Ectodermal cell (in vitro differentiated cells): ENCODE measurements at regions not wholly inside any gene's neighbourhood (a gene's known extent, or its start where the extent isn't known, plus 50 kb on each side); places are given as distances from the start of the nearest gene placed in this dataset.

Source experiments
- H3K27ac ChIP-seq: 2 replicates; pipeline ENCODE4 v1.7.0; 2013; ENCODE audit warnings: mild to moderate bottlenecking, low read depth, low read length; ENCODE audit not compliant: insufficient read depth, poor library complexity, severe bottlenecking
- H3K27me3 ChIP-seq: 2 replicates; pipeline ENCODE4 v1.7.0; 2013; ENCODE audit warnings: mild to moderate bottlenecking, low read length; ENCODE audit not compliant: insufficient read depth, control insufficient read depth, poor library complexity, severe bottlenecking
- H3K36me3 ChIP-seq: one replicate; pipeline ENCODE4 v1.7.0; 2013; ENCODE audit warnings: low read length; ENCODE audit not compliant: control insufficient read depth, insufficient read depth
- H3K4me1 ChIP-seq: one replicate; pipeline ENCODE4 v1.7.0; 2013; ENCODE audit warnings: low read length; ENCODE audit not compliant: control insufficient read depth, insufficient read depth
- H3K4me3 ChIP-seq: 2 replicates; pipeline ENCODE4 v1.7.0; 2013; ENCODE audit warnings: low read depth, low read length, control low read depth; ENCODE audit not compliant: insufficient read depth
- H3K9me3 ChIP-seq: 2 replicates; pipeline ENCODE4 v1.7.0; 2013; ENCODE audit warnings: mild to moderate bottlenecking, low read length, moderate library complexity; ENCODE audit not compliant: control insufficient read depth
- WGBS, 2 experiments: methylation state at CpG; one replicate each; pipeline ENCODE4 v1.1.7; 2013; ENCODE audit warnings: missing lambda C conversion rate in 2 of 2; 5-methylcytosine and 5-hydroxymethylcytosine counted together

GRCh38 chr10:120960725-120961124 lies 109.6 kb downstream of the WDR11 start:
- Histone ChIP-seq H3K36me3 (no peaks in the 10 kb centered on the region), H3K27me3 (no peaks in the 10 kb centered on the region)
- WGBS, 2 experiments: 96 to 97% methylated on average over 7 of the region's 7 CpGs

DNA sequence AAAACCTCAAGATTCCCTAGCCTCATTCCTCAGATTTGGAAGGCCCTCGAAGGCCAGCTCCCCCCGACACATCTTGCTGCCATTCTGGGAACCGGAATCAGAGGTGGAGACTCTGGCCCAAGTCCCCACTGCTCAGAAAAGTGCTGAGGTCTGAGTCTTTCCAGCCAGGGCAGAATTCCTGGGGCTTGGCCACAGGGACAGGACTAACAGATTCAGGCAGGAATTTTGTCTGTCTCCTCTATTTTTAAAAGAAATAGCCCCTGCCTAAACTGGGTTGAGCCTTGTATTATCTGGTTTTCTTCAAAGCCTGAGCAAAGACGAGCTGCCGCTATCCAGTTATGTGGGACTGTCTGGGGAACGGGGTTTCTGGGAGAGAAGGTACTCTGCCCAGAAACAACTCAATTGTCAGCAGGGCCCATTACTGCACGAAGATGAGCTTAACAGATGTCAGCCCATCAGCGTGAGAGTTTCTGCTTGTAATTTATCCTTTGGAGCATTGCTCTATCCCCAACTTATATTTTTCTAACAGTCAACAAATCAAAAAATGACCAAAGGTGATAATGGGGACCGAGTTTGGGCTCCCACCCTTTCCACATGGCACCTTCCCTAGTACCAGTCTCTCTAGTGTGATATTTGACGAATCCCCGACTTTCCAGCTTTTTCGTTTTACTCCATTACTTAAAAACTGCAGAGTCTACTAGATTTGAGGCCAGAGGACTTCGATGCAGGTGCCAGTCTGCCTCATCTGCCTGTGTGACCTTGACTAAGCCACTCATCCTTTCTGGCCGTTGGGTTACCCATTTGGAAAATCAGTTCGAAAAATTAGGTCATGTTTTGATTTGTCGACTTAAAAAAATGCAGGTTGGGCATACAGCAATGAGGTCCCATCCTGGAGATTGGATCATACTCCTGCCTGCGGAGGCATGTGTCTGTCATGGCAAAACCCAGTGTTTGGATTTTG lies 110.9 kb downstream of the WDR11 start:
- WGBS, 2 experiments: 91 to 93% methylated on average over 17 of the region's 17 CpGs
- no peak overlapping the region for H3K4me3 ChIP-seq
- H3K9me3 ChIP-seq: no peaks in the 10 kb centered on the region
- no peaks in the 10 kb centered on the region for H3K27me3 ChIP-seq
- H3K36me3 ChIP-seq: no peaks in the 10 kb centered on the region
- H3K27ac ChIP-seq: no peak overlapping the region
- H3K4me1 ChIP-seq: peaks cover 34% of the 10 kb centered on the region

More at GRCh38 chr10:120960725-120961124, 109.6 kb downstream of the WDR11 start:
- H3K4me1 ChIP-seq: peaks cover 26% of the 10 kb centered on the region
- no peaks in the 10 kb centered on the region for H3K9me3 ChIP-seq
- H3K27ac ChIP-seq: no peak overlapping the region
- H3K4me3 ChIP-seq: no peak overlapping the region

GRCh38 chr10:120962756-120963593 lies 111.8 kb downstream of the WDR11 start:
- H3K27ac ChIP-seq: no peak overlapping the region
- H3K36me3 ChIP-seq: no peaks in the 10 kb centered on the region
- H3K9me3 ChIP-seq: no peaks in the 10 kb centered on the region
- no peak overlapping the region for H3K4me3 ChIP-seq
- H3K4me1 ChIP-seq: peaks cover 34% of the 10 kb centered on the region
- WGBS, 2 experiments: 52 to 62% methylated on average over 23 of the region's 23 CpGs
- no peaks in the 10 kb centered on the region for H3K27me3 ChIP-seq

DNA sequence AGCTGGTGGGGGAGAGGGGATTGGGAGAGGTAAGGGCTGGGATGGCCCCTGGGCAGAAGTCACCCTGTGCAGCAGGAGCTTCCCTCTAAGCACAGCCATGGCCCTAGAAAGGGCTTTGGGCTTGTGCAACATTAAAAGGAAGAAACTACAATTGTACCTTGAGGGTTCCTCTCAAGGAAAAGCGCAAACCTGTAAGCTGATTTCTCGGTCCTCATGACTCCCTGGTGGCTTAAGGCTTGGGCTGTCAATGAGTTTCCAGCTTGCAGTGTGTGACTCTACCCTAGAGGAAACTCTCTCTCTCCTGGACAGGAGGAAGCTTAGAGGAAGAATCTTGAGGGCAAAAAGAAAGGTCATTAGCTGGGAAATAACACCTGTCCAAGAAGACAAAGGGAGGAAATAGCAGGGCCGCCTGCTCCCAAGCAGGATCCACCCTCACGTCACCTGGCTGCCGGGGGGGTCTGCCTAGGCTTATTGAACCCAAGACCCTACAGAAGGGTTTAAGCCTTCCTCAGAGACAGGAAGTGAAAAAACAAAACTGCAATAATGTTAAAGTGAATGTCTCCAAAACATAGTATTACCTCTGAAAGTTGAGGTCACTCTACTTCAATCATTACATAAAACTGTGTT lies 112.5 kb downstream of the WDR11 start:
- Histone ChIP-seq H3K4me1 (peaks cover 34% of the 10 kb centered on the region), H3K27ac (no peak overlapping the region), H3K9me3 (no peaks in the 10 kb centered on the region), H3K4me3 (no peak overlapping the region), H3K27me3 (no peaks in the 10 kb centered on the region), H3K36me3 (no peaks in the 10 kb centered on the region)
- WGBS, 2 experiments: 87 to 90% methylated on average over 5 of the region's 5 CpGs

GRCh38 chr10:120966657-120967045 lies 115.5 kb downstream of the WDR11 start:
- 87 to 89% methylated on average over 6 of the region's 6 CpGs for WGBS, 2 experiments
- H3K27ac ChIP-seq: no peak overlapping the region

GRCh38 chr10:120969219-120969645 lies 118.1 kb downstream of the WDR11 start:
- Histone ChIP-seq H3K27me3 (no peaks in the 10 kb centered on the region), H3K4me3 (no peak overlapping the region), H3K9me3 (no peaks in the 10 kb centered on the region), H3K4me1 (peaks cover 14% of the 10 kb centered on the region), H3K36me3 (no peaks in the 10 kb centered on the region), H3K27ac (no peak overlapping the region)
- 92 to 94% methylated on average over 4 of the region's 5 CpGs for WGBS, 2 experiments

More at GRCh38 chr10:120966657-120967045, 115.5 kb downstream of the WDR11 start:
- Histone ChIP-seq H3K9me3 (no peaks in the 10 kb centered on the region), H3K4me1 (peaks cover 34% of the 10 kb centered on the region), H3K4me3 (no peak overlapping the region), H3K27me3 (no peaks in the 10 kb centered on the region), H3K36me3 (no peaks in the 10 kb centered on the region)

GRCh38 chr10:120970595-120971529 lies 119.7 kb downstream of the WDR11 start:
- Histone ChIP-seq H3K9me3 (no peaks in the 10 kb centered on the region), H3K4me3 (no peak overlapping the region), H3K36me3 (no peaks in the 10 kb centered on the region), H3K4me1 (peaks cover 7% of the 10 kb centered on the region), H3K27ac (no peak overlapping the region), H3K27me3 (no peaks in the 10 kb centered on the region)
- WGBS, 2 experiments: 91 to 92% methylated on average over 6 to 9 of the region's 9 CpGs

DNA sequence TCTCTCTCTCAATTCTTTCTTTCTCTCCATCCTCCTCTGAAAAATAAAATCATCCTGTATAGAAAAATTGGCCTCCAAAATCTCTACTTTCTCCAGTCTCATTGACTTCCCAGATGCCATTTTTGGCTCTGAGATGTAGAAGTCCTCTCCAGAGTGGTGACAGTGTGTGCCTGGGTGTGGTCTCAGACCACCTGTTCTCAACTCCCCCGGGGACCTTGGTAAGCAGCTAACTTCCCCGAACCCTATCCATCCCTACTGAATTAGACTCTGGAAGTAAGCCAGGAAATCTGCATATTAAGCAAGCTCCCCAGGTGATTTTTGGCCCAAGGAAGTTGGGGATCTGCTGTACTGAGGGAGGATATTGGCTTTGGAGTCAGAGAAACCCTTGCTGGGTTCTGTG lies 120.5 kb downstream of the WDR11 start:
- Histone ChIP-seq H3K27ac (no peak overlapping the region), H3K9me3 (no peaks in the 10 kb centered on the region), H3K4me1 (peaks cover 2% of the 10 kb centered on the region), H3K27me3 (no peaks in the 10 kb centered on the region), H3K36me3 (no peaks in the 10 kb centered on the region), H3K4me3 (no peak overlapping the region)
- 71 to 91% methylated on average over 2 of the region's 2 CpGs for whole genome bisulfite sequencing, 2 experiments

DNA sequence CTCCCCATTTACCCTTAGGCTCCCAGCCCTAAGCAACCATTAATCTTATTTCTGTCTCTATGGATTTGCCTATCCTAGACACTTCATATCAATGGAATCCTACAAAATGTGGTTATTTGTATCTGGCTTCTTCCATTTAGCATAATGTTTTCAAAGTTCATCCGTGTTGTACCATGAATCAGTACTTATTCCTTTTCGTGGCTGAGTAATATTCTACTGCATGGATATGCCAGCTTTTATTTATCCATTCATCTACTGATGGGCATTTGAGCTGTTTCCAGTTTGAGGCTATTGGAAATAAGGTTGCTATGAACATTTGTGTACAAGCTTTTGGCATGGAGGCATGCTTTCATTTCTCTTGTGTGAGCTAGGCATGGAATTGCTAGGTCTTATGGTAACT lies 121.1 kb downstream of the WDR11 start:
- no peaks in the 10 kb centered on the region for H3K27me3 ChIP-seq
- no peak overlapping the region for H3K4me3 ChIP-seq
- no peak overlapping the region for H3K27ac ChIP-seq
- H3K36me3 ChIP-seq: no peaks in the 10 kb centered on the region
- no peaks in the 10 kb centered on the region for H3K4me1 ChIP-seq
- H3K9me3 ChIP-seq: no peaks in the 10 kb centered on the region
- 89 to 97% methylated on average over 2 of the region's 2 CpGs for WGBS, 2 experiments
